ENCODE measurements at regions not wholly inside any gene's neighbourhood (a gene's known extent, or its start where the extent isn't known, plus 50 kb on each side); places are given as distances from the start of the nearest gene placed in this dataset.

DNA sequence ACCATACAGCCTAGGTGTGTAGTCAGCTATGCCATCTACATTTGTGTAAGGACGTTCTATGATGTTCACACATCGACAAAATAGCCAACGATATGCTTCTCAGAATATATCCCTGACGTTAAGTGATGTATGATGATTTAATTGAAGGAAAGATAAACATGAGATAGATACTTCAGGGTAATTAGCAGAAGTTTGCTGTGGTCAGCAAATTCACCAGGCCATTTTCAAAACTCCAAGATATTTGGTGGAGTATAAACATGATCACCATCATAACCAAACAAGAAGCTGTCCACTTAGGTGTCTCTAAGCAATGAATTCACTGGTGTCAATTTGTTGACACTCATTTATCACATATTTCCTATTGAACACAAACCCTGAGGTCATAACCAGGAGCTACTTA lies 885.6 kb upstream of the NR2F2 start:
- no peaks in the 10 kb centered on the region for H3K4me1 ChIP-seq (ENCODE audit: insufficient read depth, low read length)
- no peak overlapping the region for H3K4me3 ChIP-seq (ENCODE audit: low read length)
- no peaks in the 10 kb centered on the region for H3K9me3 ChIP-seq (ENCODE audit: insufficient read depth, low read depth, low read length)
- H3K36me3 ChIP-seq (ENCODE audit: insufficient read depth, low read depth, low read length): no peaks in the 10 kb centered on the region
- no peak overlapping the region for H3K9ac ChIP-seq (ENCODE audit: low read depth, low read length)
- H3K27me3 ChIP-seq (ENCODE audit: insufficient read depth, low read length): no peaks in the 10 kb centered on the region
- H3K27ac ChIP-seq (ENCODE audit: low read length): no peak overlapping the region

DNA sequence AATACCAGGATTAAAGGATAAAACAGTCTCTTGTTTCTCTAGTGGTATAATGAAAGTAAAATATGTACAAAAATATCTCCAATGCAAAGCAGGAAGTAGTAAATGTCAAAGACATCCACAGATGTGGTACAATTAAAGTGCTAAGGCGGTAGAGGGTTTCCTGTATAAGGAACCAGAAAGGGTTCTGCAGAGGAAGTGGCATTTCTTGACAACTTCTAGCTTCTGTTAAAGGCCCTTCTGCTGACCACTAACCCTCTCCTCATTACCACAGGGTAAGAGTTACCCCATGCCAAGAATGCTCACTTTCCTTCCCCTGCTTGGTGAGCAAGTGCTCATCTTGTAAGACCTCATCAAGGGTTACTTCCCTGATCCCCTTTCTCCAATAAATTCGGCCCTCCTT lies 883.6 kb upstream of the NR2F2 start:
- Histone ChIP-seq H3K36me3 (ENCODE audit: insufficient read depth, low read depth, low read length) (no peaks in the 10 kb centered on the region), H3K27me3 (ENCODE audit: insufficient read depth, low read length) (no peaks in the 10 kb centered on the region), H3K4me3 (ENCODE audit: low read length) (no peak overlapping the region), H3K27ac (ENCODE audit: low read length) (no peak overlapping the region), H3K4me1 (ENCODE audit: insufficient read depth, low read length) (no peaks in the 10 kb centered on the region), H3K9me3 (ENCODE audit: insufficient read depth, low read depth, low read length) (no peaks in the 10 kb centered on the region), H3K9ac (ENCODE audit: low read depth, low read length) (no peak overlapping the region)

DNA sequence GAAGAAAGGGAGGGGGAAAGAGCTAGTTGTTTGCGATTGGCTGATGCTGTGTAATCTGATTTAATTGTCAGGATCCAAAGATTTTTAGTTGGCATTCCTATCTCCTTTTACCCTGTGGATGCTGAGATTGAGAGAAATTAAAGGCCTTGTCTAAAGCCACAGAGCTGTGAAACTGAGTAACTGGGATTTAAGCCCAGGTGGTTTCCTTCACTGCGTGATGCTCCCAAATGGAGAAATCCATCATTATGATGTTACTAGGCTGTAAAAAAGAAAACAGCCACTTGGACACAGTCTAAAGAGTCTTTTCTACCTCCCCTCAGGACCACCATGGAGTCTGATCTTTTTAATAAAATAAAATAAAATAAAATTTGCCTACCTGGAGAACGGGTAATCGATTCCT lies 883.0 kb upstream of the NR2F2 start:
- Histone ChIP-seq H3K36me3 (ENCODE audit: insufficient read depth, low read depth, low read length) (no peaks in the 10 kb centered on the region), H3K4me3 (ENCODE audit: low read length) (no peak overlapping the region), H3K9ac (ENCODE audit: low read depth, low read length) (no peak overlapping the region), H3K27me3 (ENCODE audit: insufficient read depth, low read length) (no peaks in the 10 kb centered on the region), H3K27ac (ENCODE audit: low read length) (no peak overlapping the region), H3K4me1 (ENCODE audit: insufficient read depth, low read length) (no peaks in the 10 kb centered on the region), H3K9me3 (ENCODE audit: insufficient read depth, low read depth, low read length) (no peaks in the 10 kb centered on the region)

DNA sequence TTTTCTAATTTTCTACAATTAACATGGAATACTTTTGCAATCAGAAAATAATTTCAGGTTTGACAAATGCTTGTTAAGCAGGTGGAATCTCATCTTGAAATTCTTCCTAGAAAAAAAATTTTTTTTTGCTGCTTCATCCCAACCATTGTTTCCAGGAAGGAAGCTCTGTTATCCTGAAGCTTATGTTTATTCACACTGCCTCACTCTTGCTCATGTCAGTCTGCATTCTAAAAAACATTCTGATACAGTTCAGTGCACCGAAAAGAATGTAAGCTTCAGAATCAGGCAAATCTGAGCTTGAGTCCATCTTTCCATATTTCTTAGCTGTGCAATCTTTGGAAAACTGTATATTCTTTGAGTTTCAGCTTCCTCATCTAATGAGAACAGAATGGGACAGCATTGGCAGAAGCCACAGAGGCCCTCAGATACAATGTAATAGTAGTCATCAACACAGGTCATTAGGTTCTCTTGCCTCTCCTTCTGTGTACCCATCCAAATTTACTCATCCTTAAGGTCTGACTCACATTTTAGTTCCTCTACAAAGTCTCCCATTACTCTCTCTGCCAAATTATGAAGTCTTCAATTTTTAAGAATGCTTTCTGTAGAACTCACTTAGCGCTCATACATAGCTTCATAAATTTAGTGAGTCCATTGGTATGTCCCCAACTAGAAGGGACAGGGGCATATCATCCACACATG lies 881.8 kb upstream of the NR2F2 start:
- Histone ChIP-seq H3K4me3 (ENCODE audit: low read length) (no peak overlapping the region), H3K9ac (ENCODE audit: low read depth, low read length) (no peak overlapping the region), H3K4me1 (ENCODE audit: insufficient read depth, low read length) (no peaks in the 10 kb centered on the region), H3K27ac (ENCODE audit: low read length) (no peak overlapping the region), H3K36me3 (ENCODE audit: insufficient read depth, low read depth, low read length) (no peaks in the 10 kb centered on the region), H3K9me3 (ENCODE audit: insufficient read depth, low read depth, low read length) (no peaks in the 10 kb centered on the region), H3K27me3 (ENCODE audit: insufficient read depth, low read length) (no peaks in the 10 kb centered on the region)

DNA sequence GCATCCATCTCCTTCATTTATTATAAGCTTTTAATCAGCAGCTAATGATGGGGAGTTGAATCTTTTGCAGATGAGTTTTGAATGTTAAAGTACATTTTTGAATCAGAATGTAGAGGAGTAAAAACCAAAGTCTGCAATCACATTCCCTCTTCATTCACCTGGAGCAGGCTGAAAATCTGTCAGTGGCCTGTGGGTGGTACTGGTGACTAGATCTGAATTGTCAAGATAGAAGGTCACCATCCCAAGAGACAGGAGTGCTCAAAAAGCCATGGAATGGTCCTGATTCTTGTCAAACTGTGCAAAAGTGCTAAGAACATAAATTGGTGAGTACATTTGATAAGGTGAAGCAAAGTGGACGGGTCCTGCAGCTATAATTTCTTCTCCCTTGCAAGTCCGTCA lies 881.3 kb upstream of the NR2F2 start:
- no peaks in the 10 kb centered on the region for H3K36me3 ChIP-seq (ENCODE audit: insufficient read depth, low read depth, low read length)
- no peak overlapping the region for H3K9ac ChIP-seq (ENCODE audit: low read depth, low read length)
- no peak overlapping the region for H3K27ac ChIP-seq (ENCODE audit: low read length)
- no peaks in the 10 kb centered on the region for H3K4me1 ChIP-seq (ENCODE audit: insufficient read depth, low read length)
- H3K27me3 ChIP-seq (ENCODE audit: insufficient read depth, low read length): no peaks in the 10 kb centered on the region
- no peak overlapping the region for H3K4me3 ChIP-seq (ENCODE audit: low read length)
- no peaks in the 10 kb centered on the region for H3K9me3 ChIP-seq (ENCODE audit: insufficient read depth, low read depth, low read length)

DNA sequence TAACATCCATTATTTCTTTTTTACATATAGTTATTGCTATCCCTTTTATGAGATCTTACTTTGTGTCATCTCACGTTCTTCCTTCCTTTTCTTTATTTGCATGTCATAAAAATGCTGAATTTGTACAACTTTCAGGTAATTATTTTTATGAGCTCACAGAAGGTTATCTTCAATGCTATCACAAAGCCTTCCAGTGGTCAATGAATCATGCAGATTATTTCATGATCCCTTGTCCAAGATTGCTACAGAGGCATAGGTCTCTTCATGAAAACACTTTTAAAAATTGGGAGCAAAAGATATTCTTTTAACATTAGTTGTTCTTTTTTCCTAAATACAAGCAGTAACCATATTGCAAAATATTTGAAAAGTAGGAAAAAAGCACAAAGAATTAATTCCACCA lies 880.1 kb upstream of the NR2F2 start:
- Histone ChIP-seq H3K9me3 (ENCODE audit: insufficient read depth, low read depth, low read length) (no peaks in the 10 kb centered on the region), H3K4me1 (ENCODE audit: insufficient read depth, low read length) (no peaks in the 10 kb centered on the region), H3K27me3 (ENCODE audit: insufficient read depth, low read length) (no peaks in the 10 kb centered on the region), H3K4me3 (ENCODE audit: low read length) (no peak overlapping the region), H3K36me3 (ENCODE audit: insufficient read depth, low read depth, low read length) (no peaks in the 10 kb centered on the region), H3K9ac (ENCODE audit: low read depth, low read length) (no peak overlapping the region), H3K27ac (ENCODE audit: low read length) (no peak overlapping the region)

DNA sequence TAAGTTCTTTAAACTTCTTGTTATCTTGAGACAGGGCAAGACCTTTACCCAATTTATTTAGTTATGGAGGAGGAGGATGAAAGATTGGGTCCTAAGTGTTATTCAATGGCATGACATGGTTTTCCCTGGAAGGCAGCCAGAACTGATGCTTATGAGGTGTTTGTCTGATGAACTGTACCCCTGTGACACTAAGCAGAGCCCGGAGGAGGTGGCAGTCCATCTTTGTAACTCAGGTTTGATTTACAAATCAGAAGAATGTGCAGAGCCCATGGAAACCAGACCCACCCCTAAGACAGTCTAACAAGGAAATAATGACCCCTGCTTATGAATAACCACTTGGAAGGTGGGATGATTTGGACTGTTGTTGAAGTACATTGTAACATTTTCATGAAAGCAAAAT lies 878.6 kb upstream of the NR2F2 start:
- no peak overlapping the region for H3K27ac ChIP-seq (ENCODE audit: low read length)
- H3K36me3 ChIP-seq (ENCODE audit: insufficient read depth, low read depth, low read length): no peaks in the 10 kb centered on the region
- H3K27me3 ChIP-seq (ENCODE audit: insufficient read depth, low read length): no peaks in the 10 kb centered on the region
- peaks cover 6% of the 10 kb centered on the region; the same call in 1 of the 2 replicates for H3K4me1 ChIP-seq (ENCODE audit: insufficient read depth, low read length)
- no peak overlapping the region for H3K4me3 ChIP-seq (ENCODE audit: low read length)
- no peak overlapping the region for H3K9ac ChIP-seq (ENCODE audit: low read depth, low read length)
- H3K9me3 ChIP-seq (ENCODE audit: insufficient read depth, low read depth, low read length): no peaks in the 10 kb centered on the region

DNA sequence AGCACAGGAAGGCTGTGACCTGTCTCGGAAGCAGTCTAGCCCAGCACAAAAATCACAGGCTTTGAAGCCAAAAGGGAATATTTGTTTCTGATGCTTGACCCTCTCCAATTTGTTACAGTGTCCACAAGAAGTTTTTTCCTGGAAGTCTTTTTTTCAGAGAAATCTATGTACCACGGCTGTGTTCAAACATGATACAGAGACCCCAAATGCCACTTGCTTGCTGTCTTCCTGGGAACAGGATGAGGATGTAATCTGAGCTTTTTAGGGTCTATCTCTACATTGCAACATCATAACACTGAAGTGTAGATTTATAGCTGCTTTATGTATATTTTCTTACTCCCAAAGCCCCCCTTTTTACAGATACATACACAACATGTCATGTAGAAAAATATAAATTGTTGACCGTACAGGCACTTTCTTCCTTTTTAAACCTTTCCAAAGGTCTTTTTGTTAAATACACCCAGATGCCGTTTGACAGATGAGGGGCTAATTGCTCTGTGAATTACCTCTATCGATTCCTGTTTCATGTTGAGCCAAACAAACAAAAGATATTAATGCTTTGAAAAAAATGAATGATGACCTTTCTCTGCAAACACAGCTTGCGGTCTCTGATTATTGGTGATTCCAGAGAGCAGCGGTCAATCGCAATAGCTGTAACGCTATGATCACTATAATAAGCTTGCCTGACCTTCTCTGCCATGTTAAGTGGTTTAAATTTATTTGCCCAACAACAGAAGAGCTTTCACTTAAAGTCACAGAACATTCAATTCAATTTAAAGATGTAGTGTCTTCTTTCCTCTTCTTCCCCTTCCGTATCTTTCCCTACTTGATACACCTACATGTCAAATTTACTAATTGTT lies 875.9 kb upstream of the NR2F2 start:
- no peak overlapping the region for H3K4me3 ChIP-seq (ENCODE audit: low read length)
- peaks cover 6% of the 10 kb centered on the region; the same call in 1 of the 2 replicates for H3K4me1 ChIP-seq (ENCODE audit: insufficient read depth, low read length)
- no peaks in the 10 kb centered on the region for H3K27me3 ChIP-seq (ENCODE audit: insufficient read depth, low read length)
- H3K9me3 ChIP-seq (ENCODE audit: insufficient read depth, low read depth, low read length): no peaks in the 10 kb centered on the region
- H3K9ac ChIP-seq (ENCODE audit: low read depth, low read length): no peak overlapping the region
- no peaks in the 10 kb centered on the region for H3K36me3 ChIP-seq (ENCODE audit: insufficient read depth, low read depth, low read length)
- H3K27ac ChIP-seq (ENCODE audit: low read length): no peak overlapping the region

DNA sequence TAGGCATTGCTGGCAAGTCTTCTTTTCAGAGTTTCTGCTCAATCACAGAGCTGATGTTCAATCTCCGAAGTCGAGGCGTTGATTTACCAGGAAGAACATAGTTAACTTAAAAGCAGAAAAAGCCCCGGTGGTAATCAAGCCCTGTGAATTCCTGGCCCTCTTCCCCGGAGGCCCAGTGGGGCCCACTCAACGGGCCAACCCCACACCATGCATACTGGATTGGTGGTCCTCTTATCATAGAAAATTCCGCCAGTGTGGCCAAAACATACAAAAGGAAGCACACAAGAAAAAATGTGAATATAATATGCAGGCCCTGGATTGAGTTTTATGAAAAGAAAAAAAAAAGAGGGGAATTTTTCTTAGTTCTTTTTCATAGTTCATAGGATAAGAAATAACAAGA lies 873.0 kb upstream of the NR2F2 start:
- Histone ChIP-seq H3K27ac (ENCODE audit: low read length) (no peak overlapping the region), H3K4me1 (ENCODE audit: insufficient read depth, low read length) (peaks cover 6% of the 10 kb centered on the region; the same call in 1 of the 2 replicates), H3K4me3 (ENCODE audit: low read length) (no peak overlapping the region), H3K27me3 (ENCODE audit: insufficient read depth, low read length) (no peaks in the 10 kb centered on the region), H3K36me3 (ENCODE audit: insufficient read depth, low read depth, low read length) (no peaks in the 10 kb centered on the region), H3K9me3 (ENCODE audit: insufficient read depth, low read depth, low read length) (no peaks in the 10 kb centered on the region), H3K9ac (ENCODE audit: low read depth, low read length) (no peak overlapping the region)

DNA sequence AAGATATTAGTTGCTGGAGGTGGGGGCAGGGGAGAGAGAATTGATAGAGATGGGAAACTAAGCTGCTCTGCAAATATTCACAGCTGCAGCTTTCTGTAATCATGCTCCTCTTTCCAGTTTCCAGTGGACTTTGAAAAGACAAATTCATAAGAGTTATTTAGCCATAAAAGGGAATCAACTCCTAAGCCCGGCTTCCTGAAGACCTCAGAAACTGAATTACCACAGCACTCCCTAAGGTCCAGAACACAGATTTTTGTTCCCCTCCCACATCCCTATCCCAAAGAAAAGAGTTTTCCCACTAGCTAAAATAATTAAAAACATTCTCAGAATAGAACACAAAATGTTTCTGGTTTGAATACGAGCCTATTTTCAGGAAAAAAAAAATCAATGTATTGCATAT lies 871.8 kb upstream of the NR2F2 start:
- H3K36me3 ChIP-seq (ENCODE audit: insufficient read depth, low read depth, low read length): no peaks in the 10 kb centered on the region
- H3K27ac ChIP-seq (ENCODE audit: low read length): no peak overlapping the region
- no peak overlapping the region for H3K4me3 ChIP-seq (ENCODE audit: low read length)
- peaks cover 6% of the 10 kb centered on the region; the same call in 1 of the 2 replicates for H3K4me1 ChIP-seq (ENCODE audit: insufficient read depth, low read length)
- H3K27me3 ChIP-seq (ENCODE audit: insufficient read depth, low read length): no peaks in the 10 kb centered on the region
- no peak overlapping the region for H3K9ac ChIP-seq (ENCODE audit: low read depth, low read length)
- H3K9me3 ChIP-seq (ENCODE audit: insufficient read depth, low read depth, low read length): no peaks in the 10 kb centered on the region

DNA sequence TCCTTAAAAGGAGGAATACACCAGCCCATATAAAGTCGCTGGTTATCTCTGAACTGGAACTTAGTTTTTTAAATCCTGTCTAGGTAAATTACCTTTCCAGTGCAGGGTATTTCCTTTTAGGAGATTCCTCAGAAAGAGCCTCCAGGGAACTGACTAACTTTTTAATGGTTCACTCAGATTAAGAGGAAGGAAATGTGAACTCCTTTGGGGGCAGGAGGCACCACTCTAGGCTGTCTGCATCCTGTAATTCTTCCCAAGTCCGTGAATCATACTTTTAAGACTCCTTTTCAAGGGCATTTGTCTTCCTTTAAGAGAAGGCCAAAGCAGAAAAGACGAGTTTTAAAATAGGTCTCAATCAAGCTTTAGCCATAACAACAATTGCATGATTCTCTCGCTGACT lies 871.2 kb upstream of the NR2F2 start:
- Histone ChIP-seq H3K36me3 (ENCODE audit: insufficient read depth, low read depth, low read length) (no peaks in the 10 kb centered on the region), H3K9me3 (ENCODE audit: insufficient read depth, low read depth, low read length) (no peaks in the 10 kb centered on the region), H3K9ac (ENCODE audit: low read depth, low read length) (no peak overlapping the region), H3K27ac (ENCODE audit: low read length) (no peak overlapping the region), H3K4me1 (ENCODE audit: insufficient read depth, low read length) (peaks cover 6% of the 10 kb centered on the region; the same call in 1 of the 2 replicates), H3K27me3 (ENCODE audit: insufficient read depth, low read length) (no peaks in the 10 kb centered on the region), H3K4me3 (ENCODE audit: low read length) (no peak overlapping the region)

DNA sequence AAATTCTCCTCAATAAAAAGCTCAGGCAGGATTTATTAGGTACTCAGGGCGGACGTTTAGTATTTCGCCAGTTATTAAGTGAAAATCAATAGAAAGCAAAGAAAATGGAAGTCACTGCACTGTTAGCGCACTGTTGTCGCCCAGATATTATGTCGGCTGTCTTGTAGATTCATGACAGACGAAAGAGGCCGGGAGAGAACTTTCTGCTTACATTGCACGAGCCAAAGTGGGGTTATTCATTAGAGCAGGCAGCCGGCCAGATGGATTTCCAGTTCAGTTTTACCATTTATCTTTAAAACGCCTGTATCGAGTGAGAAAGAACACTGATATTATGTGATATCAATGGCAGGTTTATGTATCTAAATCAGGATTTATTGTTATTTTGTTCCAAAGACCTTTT lies 866.0 kb upstream of the NR2F2 start:
- no peak overlapping the region for H3K27ac ChIP-seq (ENCODE audit: low read length)
- H3K36me3 ChIP-seq (ENCODE audit: insufficient read depth, low read depth, low read length): no peaks in the 10 kb centered on the region
- no peak overlapping the region for H3K4me3 ChIP-seq (ENCODE audit: low read length)
- no peaks in the 10 kb centered on the region for H3K9me3 ChIP-seq (ENCODE audit: insufficient read depth, low read depth, low read length)
- H3K4me1 ChIP-seq (ENCODE audit: insufficient read depth, low read length): no peaks in the 10 kb centered on the region
- H3K27me3 ChIP-seq (ENCODE audit: insufficient read depth, low read length): no peaks in the 10 kb centered on the region
- no peak overlapping the region for H3K9ac ChIP-seq (ENCODE audit: low read depth, low read length)

Data from iPS-20b (cell line).